Coronary artery (tissue), 2 donors: ENCODE measurements at regions not wholly inside any gene's neighbourhood (a gene's known extent, or its start where the extent isn't known, plus 50 kb on each side); places are given as distances from the start of the nearest gene placed in this dataset.
"Not testable (repeated sequence)": the region's sequence is repeated elsewhere in the genome, so short reads cannot be mapped to it uniquely, and the experiment has no call there.

ENCODE experiments used
- DNase-seq: peaks from one replicate; pipeline ENCODE4 v3.0.0-alpha.2; 2017; ENCODE audit warnings: low spot score
- H3K27ac ChIP-seq, 2 donors: fragments of 200-600 bp; sonication (generic); one replicate each; pipeline ENCODE4 v1.5.1; 2016 to 2019
- H3K4me3 ChIP-seq: fragments of 200-600 bp; sonication (generic); 2 replicates; pipeline ENCODE4 v1.5.1; 2016; ENCODE audit warnings: mild to moderate bottlenecking, moderate library complexity
- TF ChIP-seq, protein P1 (sequence below): fragments of 200-600 bp; sonication (generic); IDR thresholded peaks from one replicate; pipeline ENCODE4 v1.5.1; 2019; ENCODE audit warnings: antibody characterized with exemption

DNA sequence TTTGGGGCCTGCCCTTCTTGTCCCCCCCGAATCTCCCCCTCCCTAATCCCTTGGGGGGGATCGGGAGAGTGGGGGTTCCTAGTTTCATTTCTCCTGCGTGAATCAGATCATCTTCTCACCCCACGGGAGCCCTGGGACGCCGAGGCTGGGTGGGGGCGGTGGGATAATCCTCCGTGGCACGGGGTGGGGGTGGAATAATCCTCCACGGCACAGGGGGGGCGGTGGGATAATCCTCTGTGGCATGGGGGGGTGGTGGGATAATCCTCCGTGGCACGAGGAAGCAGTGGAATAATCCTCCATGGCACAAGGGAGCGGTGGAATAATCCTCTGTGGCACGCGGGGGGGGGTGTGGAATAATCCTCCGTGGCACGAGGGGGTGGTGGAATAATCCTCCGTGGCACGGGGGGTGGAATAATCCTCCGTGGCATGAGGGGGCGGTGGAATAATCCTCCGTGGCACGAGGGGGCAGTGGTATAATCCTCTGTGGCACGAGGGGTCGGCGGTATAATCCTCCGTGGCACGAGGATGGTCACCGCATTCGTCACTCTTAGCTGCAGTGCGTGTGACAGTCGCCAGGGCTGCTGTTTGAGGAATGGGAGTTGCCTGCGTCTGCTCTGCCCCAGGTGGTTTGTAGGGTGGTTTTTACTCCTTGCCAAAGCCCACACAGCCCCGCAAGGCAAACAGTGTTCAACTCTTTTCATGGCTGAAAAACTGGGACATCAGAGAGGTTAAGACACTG is 156.9 kb downstream of the LAT start:
- no peak overlapping the region for H3K27ac ChIP-seq
- TF ChIP-seq, protein P1, sequence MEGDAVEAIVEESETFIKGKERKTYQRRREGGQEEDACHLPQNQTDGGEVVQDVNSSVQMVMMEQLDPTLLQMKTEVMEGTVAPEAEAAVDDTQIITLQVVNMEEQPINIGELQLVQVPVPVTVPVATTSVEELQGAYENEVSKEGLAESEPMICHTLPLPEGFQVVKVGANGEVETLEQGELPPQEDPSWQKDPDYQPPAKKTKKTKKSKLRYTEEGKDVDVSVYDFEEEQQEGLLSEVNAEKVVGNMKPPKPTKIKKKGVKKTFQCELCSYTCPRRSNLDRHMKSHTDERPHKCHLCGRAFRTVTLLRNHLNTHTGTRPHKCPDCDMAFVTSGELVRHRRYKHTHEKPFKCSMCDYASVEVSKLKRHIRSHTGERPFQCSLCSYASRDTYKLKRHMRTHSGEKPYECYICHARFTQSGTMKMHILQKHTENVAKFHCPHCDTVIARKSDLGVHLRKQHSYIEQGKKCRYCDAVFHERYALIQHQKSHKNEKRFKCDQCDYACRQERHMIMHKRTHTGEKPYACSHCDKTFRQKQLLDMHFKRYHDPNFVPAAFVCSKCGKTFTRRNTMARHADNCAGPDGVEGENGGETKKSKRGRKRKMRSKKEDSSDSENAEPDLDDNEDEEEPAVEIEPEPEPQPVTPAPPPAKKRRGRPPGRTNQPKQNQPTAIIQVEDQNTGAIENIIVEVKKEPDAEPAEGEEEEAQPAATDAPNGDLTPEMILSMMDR, result no peak
- no peak overlapping the region for H3K4me3 ChIP-seq
- DNase-seq, result no peak

DNA sequence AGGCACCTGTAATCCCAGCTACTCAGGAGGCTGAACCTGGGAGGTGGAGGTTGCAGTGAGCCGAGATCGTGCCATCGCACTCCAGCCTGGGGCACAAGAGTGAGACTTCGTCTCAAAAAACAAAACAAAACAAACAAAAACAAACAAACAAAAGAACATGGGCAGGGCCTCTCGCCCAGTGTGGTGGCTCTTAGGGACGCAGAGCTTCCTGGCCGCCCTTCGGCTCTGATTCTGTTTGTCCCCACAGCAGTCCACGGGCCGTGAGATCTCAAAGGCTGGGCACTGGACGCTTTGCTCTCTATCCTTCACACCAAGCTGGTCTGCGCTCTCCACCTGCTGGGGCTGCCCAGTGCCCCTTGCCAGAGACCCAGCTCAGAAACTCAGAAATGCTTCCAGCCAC is 156.3 kb downstream of the LAT start:
- not testable (repeated sequence) for DNase-seq, H3K27ac ChIP-seq, H3K4me3 ChIP-seq

- H3K27ac ChIP-seq, DNase-seq, H3K4me3 ChIP-seq: not testable (repeated sequence)
Observed at GRCh38 chr16:29139901-29140855, 155.3 kb downstream of the LAT start.

DNA sequence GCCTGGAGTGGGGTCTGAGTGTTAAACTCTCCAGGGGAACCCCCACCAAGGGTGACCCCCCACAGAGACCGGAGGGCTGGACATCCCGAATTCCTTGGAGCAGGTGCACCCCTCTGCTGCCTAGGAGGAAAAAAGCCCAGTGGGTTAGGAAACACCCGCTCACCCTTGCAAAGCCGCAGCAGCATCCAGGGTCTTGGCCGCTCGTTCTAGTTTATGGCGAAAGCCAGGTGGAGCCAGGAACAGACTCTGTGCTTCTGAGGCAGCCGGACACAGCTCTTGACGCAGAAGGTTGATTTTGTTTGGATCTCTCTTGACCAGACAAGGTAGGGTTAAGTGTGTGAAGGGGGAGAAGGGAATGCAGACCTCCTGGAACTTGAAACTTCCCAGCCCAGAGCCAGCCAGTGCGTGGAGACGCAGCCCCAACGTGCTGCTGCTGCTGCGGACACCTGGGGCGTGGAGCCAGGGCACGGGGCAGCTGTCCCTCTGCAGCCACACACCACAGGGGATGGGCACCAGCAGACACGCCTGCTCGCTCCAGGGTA is 154.5 kb downstream of the LAT start:
- no peak overlapping the region for H3K4me3 ChIP-seq
- TF ChIP-seq, protein P1, result no peak
- no peak for DNase-seq
- H3K27ac ChIP-seq, result no peak overlapping the region

- not testable (repeated sequence) for DNase-seq, H3K27ac ChIP-seq, H3K4me3 ChIP-seq
Observed at GRCh38 chr16:29138698-29139097, 153.8 kb downstream of the LAT start.

DNA sequence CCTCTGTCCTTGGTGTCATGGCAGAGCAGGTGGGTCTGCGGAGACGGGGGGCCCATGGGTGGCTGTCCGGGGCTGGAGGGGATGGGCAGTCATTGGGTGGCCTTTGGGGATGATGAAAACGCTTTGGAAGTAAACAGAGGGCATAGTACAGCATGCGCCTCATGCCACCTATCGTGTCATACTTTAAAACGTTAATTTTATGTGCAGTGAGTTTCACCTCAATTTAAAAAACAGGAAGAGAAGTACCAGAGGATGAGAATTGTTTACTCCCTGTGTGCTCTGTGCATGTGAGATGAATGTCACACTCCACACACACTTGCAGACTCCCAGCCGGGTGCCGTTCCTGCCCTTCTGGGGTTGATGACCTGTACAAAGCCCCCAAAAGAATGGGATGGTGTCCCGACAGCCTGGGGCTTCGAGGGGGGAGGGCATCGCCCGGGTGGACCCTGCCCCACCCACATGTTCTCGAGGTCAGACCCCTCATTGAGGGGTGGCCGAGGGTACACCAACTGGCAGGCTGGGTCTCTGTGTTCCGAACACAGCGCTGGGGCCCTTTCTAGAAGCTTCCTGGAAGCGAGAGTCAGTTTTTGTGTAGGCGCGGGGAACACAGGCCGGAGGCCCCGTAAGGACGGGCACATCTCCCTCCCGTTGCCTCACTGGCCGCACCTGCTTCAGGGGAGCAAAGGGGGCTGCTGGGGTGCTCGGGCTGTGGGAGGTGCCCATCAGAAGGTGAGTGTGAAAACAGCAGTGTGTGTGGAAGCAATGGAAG is 153.2 kb downstream of the LAT start:
- DNase-seq, H3K4me3 ChIP-seq, H3K27ac ChIP-seq: not testable (repeated sequence)

DNA sequence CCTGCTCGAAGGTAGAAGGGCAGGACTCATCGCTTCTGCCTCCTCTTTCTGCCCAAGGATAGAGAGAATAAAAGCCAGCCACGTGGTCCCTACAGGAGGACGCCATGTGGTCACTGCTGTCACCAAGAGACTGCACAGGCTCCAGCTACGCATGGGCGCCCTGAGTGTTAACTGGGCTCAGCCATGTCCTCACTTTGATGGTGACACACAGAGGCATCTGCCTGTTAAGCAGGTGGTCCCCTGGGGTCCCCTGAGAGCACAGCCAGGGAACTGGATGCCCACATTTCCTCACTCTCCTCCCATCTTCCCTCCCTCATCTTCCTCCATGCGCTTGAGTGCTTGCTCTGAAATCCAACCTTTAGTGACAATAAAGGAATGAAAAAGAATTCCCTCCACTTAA is 152.6 kb downstream of the LAT start:
- H3K27ac ChIP-seq, DNase-seq, H3K4me3 ChIP-seq: not testable (repeated sequence)

DNA sequence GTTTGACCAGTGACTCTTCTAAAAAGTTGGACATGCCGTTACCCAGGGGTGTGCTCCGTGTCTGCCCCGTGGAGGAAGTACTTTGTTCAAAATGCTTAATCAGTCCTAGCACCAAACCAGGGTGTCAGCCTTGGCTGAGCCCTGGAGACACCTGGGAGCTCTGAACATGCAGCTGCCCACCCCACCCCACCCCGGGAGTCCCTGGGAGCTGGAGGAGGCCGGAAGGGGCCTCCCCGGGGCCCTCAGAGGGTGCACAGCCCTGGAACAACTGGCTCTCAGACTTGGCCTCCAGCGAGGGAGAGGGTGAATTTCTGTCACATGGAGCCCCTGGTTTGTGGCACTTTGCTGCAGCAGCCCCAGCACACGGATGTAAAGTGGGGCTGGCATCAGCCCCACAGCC is 152.1 kb downstream of the LAT start:
- H3K4me3 ChIP-seq, H3K27ac ChIP-seq, DNase-seq: not testable (repeated sequence)

GRCh38 chr16:29136046-29136696 is 151.3 kb downstream of the LAT start:
- H3K4me3 ChIP-seq, DNase-seq, H3K27ac ChIP-seq: not testable (repeated sequence)

DNA sequence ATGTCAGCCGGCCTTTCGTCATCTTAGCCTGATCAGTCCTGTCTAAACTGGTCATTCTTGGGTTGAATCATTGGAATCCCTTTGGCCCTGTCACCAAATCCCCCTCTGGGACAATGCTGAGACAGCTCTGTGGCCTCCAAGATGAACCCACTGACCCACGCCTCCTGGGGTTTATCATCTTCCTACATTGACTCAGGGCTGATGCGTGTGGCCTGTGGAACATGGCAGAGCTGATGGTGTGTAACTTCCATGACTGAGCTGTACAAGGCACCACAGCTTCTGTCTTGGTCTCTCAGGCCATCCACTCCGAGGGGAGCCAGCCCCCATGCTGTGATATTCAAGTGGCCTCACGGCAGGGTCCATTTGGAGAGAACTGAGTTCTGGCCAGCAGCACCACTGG is 150.2 kb downstream of the LAT start:
- not testable (repeated sequence) for H3K27ac ChIP-seq, H3K4me3 ChIP-seq, DNase-seq

GRCh38 chr16:29133681-29134430 is 149.0 kb downstream of the LAT start:
- DNase-seq, H3K4me3 ChIP-seq: not testable (repeated sequence)
- peak overlapping the region in 1 of 2 donors; percentile 37 for H3K27ac ChIP-seq

- H3K4me3 ChIP-seq, DNase-seq, H3K27ac ChIP-seq: not testable (repeated sequence)
Observed at GRCh38 chr16:29132869-29133268, 148.0 kb downstream of the LAT start.

GRCh38 chr16:29132444-29132843 is 147.6 kb downstream of the LAT start:
- peak overlapping the region in 1 of 2 donors; percentile 80 for H3K27ac ChIP-seq
- H3K4me3 ChIP-seq, DNase-seq: not testable (repeated sequence)

DNA sequence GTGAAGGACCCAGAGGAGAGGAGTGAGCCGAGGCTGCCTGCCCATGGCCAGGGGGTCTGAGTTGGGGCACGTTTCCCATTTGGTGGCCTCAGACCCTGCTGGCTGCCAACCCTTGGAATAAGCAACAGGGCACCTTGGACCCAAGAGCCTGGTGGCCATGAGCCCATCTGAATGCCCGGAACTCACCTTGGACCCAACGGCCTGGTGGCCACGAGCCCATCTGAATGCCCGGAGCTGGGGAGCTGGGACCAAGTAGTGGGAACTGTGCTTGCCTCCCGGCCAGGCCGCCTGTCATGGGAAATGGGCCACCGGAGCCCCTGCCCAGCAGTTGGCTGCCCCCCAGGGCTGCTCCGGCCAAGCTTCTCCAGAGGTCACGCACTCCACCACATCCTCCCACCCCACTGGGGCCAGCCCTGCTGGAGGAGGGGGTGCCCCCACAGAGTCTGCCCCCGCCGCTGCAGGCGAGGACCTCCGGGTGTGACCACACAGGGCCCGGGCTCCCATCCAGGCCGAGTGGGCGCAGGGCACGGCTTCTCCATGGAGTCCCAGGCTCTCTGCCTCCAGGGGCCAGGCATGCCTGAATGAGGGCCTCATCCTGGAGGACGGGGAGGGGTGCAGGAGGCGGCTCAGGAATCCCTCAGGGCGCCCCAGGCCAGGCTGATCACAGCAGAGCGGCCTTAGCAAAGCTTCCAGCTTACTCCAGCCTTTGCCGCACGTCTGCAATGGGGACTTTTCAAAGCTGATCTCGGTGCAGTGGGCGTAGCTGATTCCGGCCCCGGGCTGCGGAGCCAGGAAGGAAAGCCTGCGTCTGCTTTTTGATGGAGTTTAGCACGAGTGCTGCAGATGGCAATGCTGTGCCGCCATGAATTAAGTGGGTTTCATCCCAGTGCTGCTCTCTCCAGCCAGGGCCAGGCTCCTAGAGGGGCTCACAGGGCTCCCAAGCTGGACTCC is 146.3 kb downstream of the LAT start:
- DNase-seq, result not testable (repeated sequence)
- Histone ChIP-seq H3K4me3 (peak overlapping the region; percentile 34), H3K27ac (peak overlapping the region; percentile 62 to 80)
